Astrocyte (in vitro differentiated cells and primary cell): ENCODE measurements at regions not wholly inside any gene's neighbourhood (a gene's known extent, or its start where the extent isn't known, plus 50 kb on each side); places are given as distances from the start of the nearest gene placed in this dataset.

ENCODE experiments used
- DNase-seq: peaks from one replicate; pipeline ENCODE4 v3.0.0-alpha.2; 2010; ENCODE audit warnings: low read depth
- FAIRE-seq: peaks from 2 replicates; lab custom pipeline; 2011; peaks lifted over from hg19 to GRCh38; lab: Jason Lieb, UNC
- H2AFZ ChIP-seq: 2 replicates; pipeline ENCODE4 v1.6.0; 2012; ENCODE audit warnings: low read depth, low read length, inconsistent platforms
- H3K27ac ChIP-seq: 2 replicates; pipeline ENCODE4 v1.5.1; 2011; ENCODE audit warnings: low read depth, low read length, inconsistent platforms
- H3K27me3 ChIP-seq: 2 replicates; pipeline ENCODE4 v1.6.0; 2011; ENCODE audit warnings: low read length, inconsistent platforms; ENCODE audit not compliant: insufficient read depth
- H3K36me3 ChIP-seq: 2 replicates; pipeline ENCODE4 v1.5.1; 2011; ENCODE audit warnings: low read length, inconsistent platforms; ENCODE audit not compliant: insufficient read depth
- H3K4me1 ChIP-seq: 2 replicates; pipeline ENCODE4 v1.5.1; 2011; ENCODE audit warnings: low read length, inconsistent platforms; ENCODE audit not compliant: insufficient read depth
- H3K4me2 ChIP-seq: 2 replicates; pipeline ENCODE4 v1.6.0; 2012; ENCODE audit warnings: low read length, inconsistent platforms
- H3K4me3 ChIP-seq: 2 replicates; pipeline ENCODE4 v1.5.1; 2011; ENCODE audit warnings: low read depth, mild to moderate bottlenecking, low read length, inconsistent platforms; ENCODE audit not compliant: insufficient read depth
- H3K79me2 ChIP-seq: 2 replicates; pipeline ENCODE4 v1.6.0; 2012; ENCODE audit warnings: mild to moderate bottlenecking, low read length, inconsistent platforms; ENCODE audit not compliant: insufficient read depth
- H3K9ac ChIP-seq: 2 replicates; pipeline ENCODE4 v1.6.0; 2012; ENCODE audit warnings: mild to moderate bottlenecking, low read length, inconsistent platforms
- H3K9me3 ChIP-seq: 2 replicates; pipeline ENCODE4 v1.5.1; 2012; ENCODE audit warnings: low read depth, mild to moderate bottlenecking, low read length, inconsistent platforms; ENCODE audit not compliant: insufficient read depth
- H4K20me1 ChIP-seq: 2 replicates; pipeline ENCODE4 v1.6.0; 2012; ENCODE audit warnings: low read length, inconsistent platforms; ENCODE audit not compliant: insufficient read depth
- H3K27ac Mint-ChIP-seq: one replicate; pipeline ENCODE4 v1.8.0; 2021; ENCODE audit warnings: mild to moderate bottlenecking, mixed read lengths; ENCODE audit not compliant: unreplicated experiment
- H3K27me3 Mint-ChIP-seq: one replicate; pipeline ENCODE4 v1.8.0; 2021; ENCODE audit warnings: low read depth, mixed read lengths; ENCODE audit not compliant: unreplicated experiment
- H3K36me3 Mint-ChIP-seq: one replicate; pipeline ENCODE4 v1.8.0; 2021; ENCODE audit warnings: low read depth, mixed read lengths; ENCODE audit not compliant: unreplicated experiment
- H3K4me1 Mint-ChIP-seq: one replicate; pipeline ENCODE4 v1.8.0; 2021; ENCODE audit warnings: low read depth, mixed read lengths; ENCODE audit not compliant: unreplicated experiment
- H3K4me3 Mint-ChIP-seq: one replicate; pipeline ENCODE4 v1.8.0; 2021; ENCODE audit warnings: mild to moderate bottlenecking, moderate library complexity, mixed read lengths; ENCODE audit not compliant: unreplicated experiment
- H3K9me3 Mint-ChIP-seq: one replicate; pipeline ENCODE4 v1.8.0; 2021; ENCODE audit warnings: mild to moderate bottlenecking, mixed read lengths; ENCODE audit not compliant: unreplicated experiment
- EZH2 ChIP-seq: IDR thresholded peaks from 2 replicates; pipeline ENCODE4 v1.6.1; 2012; ENCODE audit warnings: mild to moderate bottlenecking, low read length, inconsistent platforms; ENCODE audit not compliant: insufficient read depth
- TF ChIP-seq, protein P1 (sequence below): IDR thresholded peaks from 2 replicates; pipeline ENCODE4 v1.5.1; 2011; ENCODE audit warnings: low read depth, mild to moderate bottlenecking, inconsistent platforms, low read length, moderate library complexity; ENCODE audit not compliant: insufficient read depth

DNA sequence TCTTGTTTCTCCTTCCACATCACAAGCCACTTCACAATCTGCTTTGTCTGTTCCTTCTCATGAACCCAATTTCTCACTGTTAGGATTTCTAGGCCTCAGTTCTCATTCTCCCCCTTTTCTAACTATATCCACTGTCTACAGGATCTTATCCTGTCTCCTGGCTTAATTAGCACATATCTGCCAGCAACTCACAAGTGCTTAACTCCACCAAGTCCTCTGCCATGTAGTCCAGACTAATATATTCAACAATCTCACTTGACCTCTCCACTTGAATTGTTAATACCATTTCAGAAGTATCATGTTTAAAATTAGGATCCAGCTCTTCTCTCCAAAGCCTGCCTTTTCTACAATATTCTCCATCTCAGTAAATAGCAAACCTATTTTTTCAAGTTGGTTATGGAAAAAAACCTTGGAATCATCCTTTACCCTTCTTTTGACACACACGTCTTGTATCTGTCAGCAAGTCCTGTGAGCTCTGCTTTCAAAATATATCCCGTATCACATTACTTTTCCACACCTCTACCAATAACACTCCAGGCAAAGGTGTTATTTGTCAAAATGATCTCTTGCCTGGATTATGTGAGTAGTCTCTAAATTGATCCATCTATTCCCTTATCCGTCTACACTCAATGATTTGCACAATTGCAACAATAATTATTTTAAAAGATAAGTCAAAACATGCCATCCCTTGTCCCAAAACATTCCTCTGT, 127.2 kb upstream of the SLIT2 start:
- no peaks in the 10 kb centered on the region for H3K9me3 Mint-ChIP-seq
- no peak overlapping the region for H2AFZ ChIP-seq
- no peaks in the 10 kb centered on the region for H3K27me3 Mint-ChIP-seq
- no peak overlapping the region for H3K4me2 ChIP-seq
- H3K4me1 Mint-ChIP-seq, result no peaks in the 10 kb centered on the region
- H3K36me3 ChIP-seq, result no peaks in the 10 kb centered on the region
- TF ChIP-seq EZH2, result no peak
- TF ChIP-seq, protein P1, sequence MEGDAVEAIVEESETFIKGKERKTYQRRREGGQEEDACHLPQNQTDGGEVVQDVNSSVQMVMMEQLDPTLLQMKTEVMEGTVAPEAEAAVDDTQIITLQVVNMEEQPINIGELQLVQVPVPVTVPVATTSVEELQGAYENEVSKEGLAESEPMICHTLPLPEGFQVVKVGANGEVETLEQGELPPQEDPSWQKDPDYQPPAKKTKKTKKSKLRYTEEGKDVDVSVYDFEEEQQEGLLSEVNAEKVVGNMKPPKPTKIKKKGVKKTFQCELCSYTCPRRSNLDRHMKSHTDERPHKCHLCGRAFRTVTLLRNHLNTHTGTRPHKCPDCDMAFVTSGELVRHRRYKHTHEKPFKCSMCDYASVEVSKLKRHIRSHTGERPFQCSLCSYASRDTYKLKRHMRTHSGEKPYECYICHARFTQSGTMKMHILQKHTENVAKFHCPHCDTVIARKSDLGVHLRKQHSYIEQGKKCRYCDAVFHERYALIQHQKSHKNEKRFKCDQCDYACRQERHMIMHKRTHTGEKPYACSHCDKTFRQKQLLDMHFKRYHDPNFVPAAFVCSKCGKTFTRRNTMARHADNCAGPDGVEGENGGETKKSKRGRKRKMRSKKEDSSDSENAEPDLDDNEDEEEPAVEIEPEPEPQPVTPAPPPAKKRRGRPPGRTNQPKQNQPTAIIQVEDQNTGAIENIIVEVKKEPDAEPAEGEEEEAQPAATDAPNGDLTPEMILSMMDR, result no peak
- no peak for DNase-seq
- no peak overlapping the region for H3K27ac ChIP-seq
- H3K79me2 ChIP-seq, result no peaks in the 10 kb centered on the region
- H3K4me3 ChIP-seq, result no peak overlapping the region
- H4K20me1 ChIP-seq, result no peaks in the 10 kb centered on the region
- H3K27me3 ChIP-seq, result no peaks in the 10 kb centered on the region
- H3K9me3 ChIP-seq, result no peaks in the 10 kb centered on the region
- no peak overlapping the region for H3K9ac ChIP-seq
- H3K4me3 Mint-ChIP-seq, result no peak overlapping the region
- no peaks in the 10 kb centered on the region for H3K4me1 ChIP-seq
- no peak for FAIRE-seq
- no peaks in the 10 kb centered on the region for H3K36me3 Mint-ChIP-seq
- H3K27ac Mint-ChIP-seq, result no peak overlapping the region

DNA sequence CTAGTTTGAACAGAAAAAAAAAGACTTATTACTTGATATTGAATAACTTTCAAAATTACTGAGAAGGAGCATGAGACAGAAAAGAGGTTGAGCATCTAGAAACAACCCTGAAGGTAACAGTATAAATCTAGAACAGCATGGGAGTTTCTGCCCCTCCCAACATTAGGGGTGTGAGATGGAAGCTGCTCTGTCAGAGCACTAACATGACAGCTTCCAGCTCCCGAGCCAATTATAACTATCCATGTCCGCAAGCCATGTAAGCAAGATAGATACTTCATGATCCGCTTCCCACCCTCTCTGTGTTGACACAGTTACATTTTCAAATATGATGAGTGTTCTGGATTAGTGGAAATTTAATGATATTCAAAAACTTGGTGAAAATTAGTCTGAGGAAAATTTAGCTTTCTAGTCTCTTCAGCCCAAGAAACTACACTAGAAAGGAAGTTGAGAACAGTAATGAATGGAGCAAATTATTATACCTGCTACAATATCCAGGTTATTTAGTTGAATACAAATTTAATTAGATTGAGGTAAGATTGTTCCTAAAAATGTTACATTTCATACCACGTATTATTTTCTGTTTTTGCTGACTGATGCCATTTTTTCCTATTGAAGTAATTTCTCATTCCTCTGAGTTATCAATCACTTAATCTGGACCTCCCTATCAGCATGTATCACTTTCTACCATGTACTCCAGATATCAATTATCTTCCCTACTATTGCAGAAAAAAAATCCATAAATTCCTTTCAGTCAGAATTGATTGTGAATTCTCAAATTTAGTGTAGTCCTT, 129.3 kb upstream of the SLIT2 start:
- H3K4me1 ChIP-seq, result no peaks in the 10 kb centered on the region
- FAIRE-seq, result no peak

More for the DNA sequence above, 129.3 kb upstream of the SLIT2 start:
- Mint-ChIP-seq H3K27ac (no peak overlapping the region), H3K4me3 (no peak overlapping the region), H3K36me3 (no peaks in the 10 kb centered on the region), H3K27me3 (no peaks in the 10 kb centered on the region), H3K9me3 (no peaks in the 10 kb centered on the region), H3K4me1 (no peaks in the 10 kb centered on the region)
- H3K4me3 ChIP-seq, result no peak overlapping the region
- no peaks in the 10 kb centered on the region for H3K79me2 ChIP-seq
- TF ChIP-seq, protein P1, result no peak
- TF ChIP-seq EZH2, result no peak
- no peaks in the 10 kb centered on the region for H3K36me3 ChIP-seq
- no peaks in the 10 kb centered on the region for H3K9me3 ChIP-seq
- no peak for DNase-seq
- no peaks in the 10 kb centered on the region for H4K20me1 ChIP-seq
- H2AFZ ChIP-seq, result no peak overlapping the region
- no peak overlapping the region for H3K4me2 ChIP-seq
- no peak overlapping the region for H3K27ac ChIP-seq
- H3K27me3 ChIP-seq, result no peaks in the 10 kb centered on the region
- H3K9ac ChIP-seq, result no peak overlapping the region
